ENCODE measurements at regions not wholly inside any gene's neighbourhood (a gene's known extent, or its start where the extent isn't known, plus 50 kb on each side); places are given as distances from the start of the nearest gene placed in this dataset.
A peak's percentile ranks its signal among the peaks of the same experiment; 100 is the strongest.

GRCh38 chr16:82464187-82464586, 162.6 kb upstream of the CDH13 start:
- H3K9me3 ChIP-seq, result no peaks in the 10 kb centered on the region
- intact Hi-C loops (cut with DNase I; ENCODE audit: low total_unique reads), result no loop called here
- no peaks in the 10 kb centered on the region for H3K4me1 ChIP-seq
- no peak overlapping the region for H3K27ac ChIP-seq
- no peak for TF ChIP-seq CTCF (IDR thresholded peaks at IDR 0.05)
- no peaks in the 10 kb centered on the region for H3K36me3 ChIP-seq
- no peaks in the 10 kb centered on the region for H3K27me3 ChIP-seq
- H3K4me3 ChIP-seq, result no peak overlapping the region
- no peak for DNase-seq

- no peaks in the 10 kb centered on the region for H3K36me3 ChIP-seq
- H3K27ac ChIP-seq, result no peak overlapping the region
- peaks cover 0 to 7% (median 2%) of the 10 kb centered on the region in 4 donors for H3K4me1 ChIP-seq
- intact Hi-C loops (cut with DNase I; ENCODE audit: low total_unique reads), result no loop called here
- TF ChIP-seq CTCF (IDR thresholded peaks at IDR 0.05), result no peak
- no peak for DNase-seq
- no peak overlapping the region for H3K4me3 ChIP-seq
- H3K27me3 ChIP-seq, result no peaks in the 10 kb centered on the region
- H3K9me3 ChIP-seq, result no peaks in the 10 kb centered on the region
These were observed 166.0 kb upstream of the CDH13 start for GRCh38 chr16:82460766-82461165.

GRCh38 chr16:82459580-82460256, 167.1 kb upstream of the CDH13 start:
- Histone ChIP-seq H3K4me3 (no peak overlapping the region), H3K27me3 (no peaks in the 10 kb centered on the region), H3K4me1 (peaks cover 0 to 7% (median 2%) of the 10 kb centered on the region in 4 donors), H3K36me3 (no peaks in the 10 kb centered on the region), H3K9me3 (no peaks in the 10 kb centered on the region), H3K27ac (no peak overlapping the region)
- intact Hi-C loops (cut with DNase I; ENCODE audit: low total_unique reads), result loop anchor here (10.0 kb wide), 1 partner anchor 195 kb away; no protein-coding TSS in a partner anchor
- no peak for DNase-seq
- TF ChIP-seq CTCF (IDR thresholded peaks at IDR 0.05), result no peak

- Histone ChIP-seq H3K4me1 (peaks cover 0 to 7% (median 2%) of the 10 kb centered on the region in 4 donors), H3K4me3 (no peak overlapping the region), H3K9me3 (no peaks in the 10 kb centered on the region), H3K27me3 (no peaks in the 10 kb centered on the region), H3K36me3 (no peaks in the 10 kb centered on the region), H3K27ac (no peak overlapping the region)
- peak; percentile 40 to 75 for DNase-seq
- peak; percentile 62 to 78 for TF ChIP-seq CTCF (IDR thresholded peaks at IDR 0.05)
- intact Hi-C loops (cut with DNase I; ENCODE audit: low total_unique reads), result loop anchor here (10.0 kb wide), 1 partner anchor 192 kb away; no protein-coding TSS in a partner anchor
These were observed 170.1 kb upstream of the CDH13 start for GRCh38 chr16:82456683-82457082.

GRCh38 chr16:82454566-82454965, 172.2 kb upstream of the CDH13 start:
- Histone ChIP-seq H3K9me3 (no peaks in the 10 kb centered on the region), H3K4me1 (peaks cover 0 to 7% (median 2%) of the 10 kb centered on the region in 4 donors), H3K4me3 (no peak overlapping the region), H3K27me3 (no peaks in the 10 kb centered on the region), H3K36me3 (no peaks in the 10 kb centered on the region), H3K27ac (no peak overlapping the region)
- intact Hi-C loops (cut with DNase I; ENCODE audit: low total_unique reads), result loop anchor here (10.0 kb wide), 1 partner anchor 190 kb away; no protein-coding TSS in a partner anchor
- DNase-seq, result no peak
- TF ChIP-seq CTCF (IDR thresholded peaks at IDR 0.05), result no peak
